ENCODE measurements at regions not wholly inside any gene's neighbourhood (a gene's known extent, or its start where the extent isn't known, plus 50 kb on each side); places are given as distances from the start of the nearest gene placed in this dataset.

DNA sequence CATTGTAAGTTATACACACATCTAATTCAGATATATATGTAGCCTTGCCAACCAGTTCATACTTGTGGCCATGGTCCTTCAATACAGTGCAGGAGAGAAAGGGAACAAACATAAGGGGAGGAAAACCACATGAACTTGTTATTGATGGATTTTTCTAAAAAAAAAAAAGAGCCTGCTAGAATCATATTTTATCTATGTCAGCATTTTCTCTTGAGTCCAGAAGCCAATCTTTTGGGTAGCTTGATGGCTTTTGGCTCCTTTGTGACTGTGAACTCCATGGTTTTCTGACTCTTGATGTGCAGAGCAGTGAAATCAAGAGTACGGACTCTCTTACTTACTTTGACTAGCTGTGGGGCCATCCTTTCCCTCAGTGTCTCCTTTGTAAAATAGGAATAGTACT is 197.4 kb upstream of the DPH6 start:
- TF ChIP-seq EZH2 (IDR thresholded peaks at IDR 0.05), result no peak
- TF ChIP-seq, protein P1, sequence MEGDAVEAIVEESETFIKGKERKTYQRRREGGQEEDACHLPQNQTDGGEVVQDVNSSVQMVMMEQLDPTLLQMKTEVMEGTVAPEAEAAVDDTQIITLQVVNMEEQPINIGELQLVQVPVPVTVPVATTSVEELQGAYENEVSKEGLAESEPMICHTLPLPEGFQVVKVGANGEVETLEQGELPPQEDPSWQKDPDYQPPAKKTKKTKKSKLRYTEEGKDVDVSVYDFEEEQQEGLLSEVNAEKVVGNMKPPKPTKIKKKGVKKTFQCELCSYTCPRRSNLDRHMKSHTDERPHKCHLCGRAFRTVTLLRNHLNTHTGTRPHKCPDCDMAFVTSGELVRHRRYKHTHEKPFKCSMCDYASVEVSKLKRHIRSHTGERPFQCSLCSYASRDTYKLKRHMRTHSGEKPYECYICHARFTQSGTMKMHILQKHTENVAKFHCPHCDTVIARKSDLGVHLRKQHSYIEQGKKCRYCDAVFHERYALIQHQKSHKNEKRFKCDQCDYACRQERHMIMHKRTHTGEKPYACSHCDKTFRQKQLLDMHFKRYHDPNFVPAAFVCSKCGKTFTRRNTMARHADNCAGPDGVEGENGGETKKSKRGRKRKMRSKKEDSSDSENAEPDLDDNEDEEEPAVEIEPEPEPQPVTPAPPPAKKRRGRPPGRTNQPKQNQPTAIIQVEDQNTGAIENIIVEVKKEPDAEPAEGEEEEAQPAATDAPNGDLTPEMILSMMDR (IDR thresholded peaks at IDR 0.05), result no peak

Data from neural progenitor cell (in vitro differentiated cells).